ENCODE measurements at regions not wholly inside any gene's neighbourhood (a gene's known extent, or its start where the extent isn't known, plus 50 kb on each side); places are given as distances from the start of the nearest gene placed in this dataset.

DNA sequence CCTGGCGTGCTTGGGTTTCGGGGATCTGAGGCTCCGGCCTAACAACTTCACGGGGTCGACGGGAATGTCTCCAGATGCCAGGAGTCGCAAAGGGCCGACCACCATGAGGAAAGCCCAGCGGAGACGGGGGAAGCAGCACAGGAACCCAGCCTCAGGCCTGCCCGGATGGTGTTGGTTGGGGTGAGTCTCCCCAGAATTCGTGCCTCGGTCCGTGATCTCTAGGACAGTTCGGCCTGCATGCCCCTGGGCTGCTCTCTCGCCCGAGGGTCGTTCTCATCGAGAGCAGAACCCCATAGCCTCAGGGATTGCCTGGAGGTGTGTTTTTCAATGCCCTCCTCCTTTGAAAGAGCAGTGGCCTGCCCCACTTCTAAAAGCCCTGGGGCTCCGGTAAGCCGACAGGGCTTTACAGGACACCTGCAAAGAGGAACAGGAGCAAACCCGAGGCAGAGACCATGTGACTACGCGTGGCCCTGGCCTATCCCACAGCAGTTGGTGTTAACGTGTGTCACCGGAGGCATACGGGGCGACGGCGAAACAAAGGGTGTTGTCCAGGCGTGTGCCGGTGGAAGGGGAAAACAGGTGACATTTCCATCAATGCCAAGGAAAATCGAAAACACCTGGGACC, 973.1 kb upstream of the DEFB115 start:
- TF ChIP-seq, protein P1, sequence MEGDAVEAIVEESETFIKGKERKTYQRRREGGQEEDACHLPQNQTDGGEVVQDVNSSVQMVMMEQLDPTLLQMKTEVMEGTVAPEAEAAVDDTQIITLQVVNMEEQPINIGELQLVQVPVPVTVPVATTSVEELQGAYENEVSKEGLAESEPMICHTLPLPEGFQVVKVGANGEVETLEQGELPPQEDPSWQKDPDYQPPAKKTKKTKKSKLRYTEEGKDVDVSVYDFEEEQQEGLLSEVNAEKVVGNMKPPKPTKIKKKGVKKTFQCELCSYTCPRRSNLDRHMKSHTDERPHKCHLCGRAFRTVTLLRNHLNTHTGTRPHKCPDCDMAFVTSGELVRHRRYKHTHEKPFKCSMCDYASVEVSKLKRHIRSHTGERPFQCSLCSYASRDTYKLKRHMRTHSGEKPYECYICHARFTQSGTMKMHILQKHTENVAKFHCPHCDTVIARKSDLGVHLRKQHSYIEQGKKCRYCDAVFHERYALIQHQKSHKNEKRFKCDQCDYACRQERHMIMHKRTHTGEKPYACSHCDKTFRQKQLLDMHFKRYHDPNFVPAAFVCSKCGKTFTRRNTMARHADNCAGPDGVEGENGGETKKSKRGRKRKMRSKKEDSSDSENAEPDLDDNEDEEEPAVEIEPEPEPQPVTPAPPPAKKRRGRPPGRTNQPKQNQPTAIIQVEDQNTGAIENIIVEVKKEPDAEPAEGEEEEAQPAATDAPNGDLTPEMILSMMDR (IDR thresholded peaks at IDR 0.05) = no peak
- peak in 1 of 3 donors; percentile 45 for TF ChIP-seq POLR2A (IDR thresholded peaks at IDR 0.05)
